DND-41 (cell line): ENCODE measurements at regions not wholly inside any gene's neighbourhood (a gene's known extent, or its start where the extent isn't known, plus 50 kb on each side); places are given as distances from the start of the nearest gene placed in this dataset.

Source experiments
- EZH2 ChIP-seq: IDR thresholded peaks from 3 replicates; pipeline ENCODE4 v1.6.1; 2012; ENCODE audit warnings: borderline replicate concordance, low read depth, mild to moderate bottlenecking, moderate library complexity, low read length, inconsistent platforms; ENCODE audit not compliant: severe bottlenecking
- TF ChIP-seq, protein P1 (sequence below): IDR thresholded peaks from 2 replicates; pipeline ENCODE4 v1.5.1; 2012; ENCODE audit warnings: borderline replicate concordance, low read length, moderate library complexity, mild to moderate bottlenecking; ENCODE audit not compliant: poor library complexity, severe bottlenecking; ENCODE audit errors: extremely low read depth

DNA sequence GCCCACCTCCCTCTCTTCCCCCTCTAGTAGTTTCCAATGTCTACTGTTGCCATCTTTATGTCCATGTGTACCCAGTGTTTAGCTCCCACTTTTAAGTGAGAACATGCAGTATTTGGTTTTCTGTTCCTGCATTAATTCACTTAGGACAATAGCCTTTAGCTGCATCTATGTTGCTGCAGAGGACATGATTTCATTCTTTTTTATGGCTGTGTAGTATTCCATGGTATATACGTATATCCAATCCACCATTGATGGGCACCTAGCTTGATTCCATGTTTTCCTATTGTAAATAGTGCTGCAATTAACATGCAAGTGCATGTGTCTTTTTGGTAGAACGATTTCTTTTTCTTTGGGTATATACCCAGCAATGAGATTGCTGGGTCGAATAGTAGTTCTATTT, 170.4 kb downstream of the NOC3L start:
- no peak for TF ChIP-seq EZH2
- TF ChIP-seq, protein P1, sequence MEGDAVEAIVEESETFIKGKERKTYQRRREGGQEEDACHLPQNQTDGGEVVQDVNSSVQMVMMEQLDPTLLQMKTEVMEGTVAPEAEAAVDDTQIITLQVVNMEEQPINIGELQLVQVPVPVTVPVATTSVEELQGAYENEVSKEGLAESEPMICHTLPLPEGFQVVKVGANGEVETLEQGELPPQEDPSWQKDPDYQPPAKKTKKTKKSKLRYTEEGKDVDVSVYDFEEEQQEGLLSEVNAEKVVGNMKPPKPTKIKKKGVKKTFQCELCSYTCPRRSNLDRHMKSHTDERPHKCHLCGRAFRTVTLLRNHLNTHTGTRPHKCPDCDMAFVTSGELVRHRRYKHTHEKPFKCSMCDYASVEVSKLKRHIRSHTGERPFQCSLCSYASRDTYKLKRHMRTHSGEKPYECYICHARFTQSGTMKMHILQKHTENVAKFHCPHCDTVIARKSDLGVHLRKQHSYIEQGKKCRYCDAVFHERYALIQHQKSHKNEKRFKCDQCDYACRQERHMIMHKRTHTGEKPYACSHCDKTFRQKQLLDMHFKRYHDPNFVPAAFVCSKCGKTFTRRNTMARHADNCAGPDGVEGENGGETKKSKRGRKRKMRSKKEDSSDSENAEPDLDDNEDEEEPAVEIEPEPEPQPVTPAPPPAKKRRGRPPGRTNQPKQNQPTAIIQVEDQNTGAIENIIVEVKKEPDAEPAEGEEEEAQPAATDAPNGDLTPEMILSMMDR = no peak
